ENCODE measurements at regions not wholly inside any gene's neighbourhood (a gene's known extent, or its start where the extent isn't known, plus 50 kb on each side); places are given as distances from the start of the nearest gene placed in this dataset.

DNA sequence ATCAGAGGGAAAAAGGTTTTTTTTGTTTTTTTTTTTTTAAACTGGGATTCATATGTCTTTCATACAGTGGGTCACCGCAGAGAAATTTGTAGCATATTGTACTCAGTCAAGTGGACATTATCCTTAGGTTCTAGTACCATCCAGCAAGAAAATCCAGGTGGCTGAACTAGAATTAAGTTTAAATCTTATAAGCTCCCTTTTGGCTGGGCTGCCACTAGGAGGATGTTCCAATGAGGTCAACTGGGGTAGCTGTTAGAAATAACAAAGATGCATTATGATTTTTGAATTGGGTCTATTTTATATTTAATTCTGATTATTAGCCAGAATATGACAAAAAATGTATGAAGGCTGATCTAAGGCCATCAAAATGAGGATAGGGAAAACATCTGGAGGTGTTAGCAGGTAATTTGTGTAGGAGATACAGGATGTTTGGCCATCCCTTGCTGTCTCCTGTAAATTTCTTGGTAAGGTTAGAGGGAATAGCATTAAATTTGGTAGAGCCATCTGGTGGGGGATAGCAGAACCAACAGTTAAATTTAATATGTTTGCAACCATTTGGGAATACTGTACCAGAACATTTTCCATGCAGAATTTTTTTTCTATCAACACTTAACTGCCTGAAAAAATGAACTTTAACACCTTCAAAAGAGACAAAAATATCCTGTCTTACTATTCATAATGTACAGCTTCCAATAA lies 568.5 kb upstream of the B3GALT2 start:
- Histone ChIP-seq H3K4me1 (no peaks in the 10 kb centered on the region), H3F3A (ENCODE audit: low read depth) (no peaks in the 10 kb centered on the region), H2AFZ (replicated peaks) (no peak overlapping the region), H3K9ac (no peak overlapping the region), H3K27me3 (no peaks in the 10 kb centered on the region), H3K9me3 (ENCODE audit: low read depth) (no peaks in the 10 kb centered on the region), H3K4me3 (no peak overlapping the region), H3K27ac (no peak overlapping the region), H3K36me3 (no peaks in the 10 kb centered on the region), H4K20me1 (ENCODE audit: low read depth) (no peaks in the 10 kb centered on the region), H3K4me2 (no peak overlapping the region), H3K79me2 (ENCODE audit: low read depth) (no peaks in the 10 kb centered on the region)
- no peaks in the 10 kb centered on the region for H3K4me1 Mint-ChIP-seq
- no peak for TF ChIP-seq EZH2phosphoT487 (IDR thresholded peaks at IDR 0.05)
- TF ChIP-seq, protein P1, sequence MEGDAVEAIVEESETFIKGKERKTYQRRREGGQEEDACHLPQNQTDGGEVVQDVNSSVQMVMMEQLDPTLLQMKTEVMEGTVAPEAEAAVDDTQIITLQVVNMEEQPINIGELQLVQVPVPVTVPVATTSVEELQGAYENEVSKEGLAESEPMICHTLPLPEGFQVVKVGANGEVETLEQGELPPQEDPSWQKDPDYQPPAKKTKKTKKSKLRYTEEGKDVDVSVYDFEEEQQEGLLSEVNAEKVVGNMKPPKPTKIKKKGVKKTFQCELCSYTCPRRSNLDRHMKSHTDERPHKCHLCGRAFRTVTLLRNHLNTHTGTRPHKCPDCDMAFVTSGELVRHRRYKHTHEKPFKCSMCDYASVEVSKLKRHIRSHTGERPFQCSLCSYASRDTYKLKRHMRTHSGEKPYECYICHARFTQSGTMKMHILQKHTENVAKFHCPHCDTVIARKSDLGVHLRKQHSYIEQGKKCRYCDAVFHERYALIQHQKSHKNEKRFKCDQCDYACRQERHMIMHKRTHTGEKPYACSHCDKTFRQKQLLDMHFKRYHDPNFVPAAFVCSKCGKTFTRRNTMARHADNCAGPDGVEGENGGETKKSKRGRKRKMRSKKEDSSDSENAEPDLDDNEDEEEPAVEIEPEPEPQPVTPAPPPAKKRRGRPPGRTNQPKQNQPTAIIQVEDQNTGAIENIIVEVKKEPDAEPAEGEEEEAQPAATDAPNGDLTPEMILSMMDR (IDR thresholded peaks at IDR 0.05) = peak; percentile 38
- H3K4me3 Mint-ChIP-seq = no peak overlapping the region
- no peak overlapping the region for H3K27ac Mint-ChIP-seq
- no peaks in the 10 kb centered on the region for H3K27me3 Mint-ChIP-seq (ENCODE audit: insufficient read depth, low read depth)
- DNase-seq (ENCODE audit: low spot score) = no peak
- H3K9me3 Mint-ChIP-seq = no peaks in the 10 kb centered on the region
- no peaks in the 10 kb centered on the region for H3K36me3 Mint-ChIP-seq

DNA sequence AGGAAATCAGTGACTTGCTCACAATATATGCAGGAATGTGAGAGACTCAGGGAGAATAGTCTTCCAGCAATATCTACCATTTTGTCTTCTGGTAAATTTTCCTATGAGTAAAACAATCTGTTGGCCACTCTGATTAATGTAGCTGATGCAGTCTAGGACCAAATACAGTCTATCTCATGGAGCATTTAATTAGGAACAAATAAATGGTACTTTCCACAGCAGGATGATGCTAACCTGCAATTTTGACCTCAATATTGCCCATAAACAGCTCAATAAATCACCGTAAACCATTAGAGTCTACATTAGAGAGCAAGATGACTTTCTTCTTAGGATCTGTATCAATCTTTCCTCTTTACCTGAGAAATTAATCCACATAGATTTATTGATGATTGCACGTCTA lies 567.7 kb upstream of the B3GALT2 start:
- Mint-ChIP-seq H3K9me3 (no peaks in the 10 kb centered on the region), H3K27ac (no peak overlapping the region), H3K27me3 (ENCODE audit: insufficient read depth, low read depth) (no peaks in the 10 kb centered on the region), H3K36me3 (no peaks in the 10 kb centered on the region), H3K4me1 (no peaks in the 10 kb centered on the region), H3K4me3 (no peak overlapping the region)
- no peak overlapping the region for H3K27ac ChIP-seq
- no peak overlapping the region for H3K4me2 ChIP-seq
- no peaks in the 10 kb centered on the region for H3K36me3 ChIP-seq
- no peaks in the 10 kb centered on the region for H3F3A ChIP-seq (ENCODE audit: low read depth)
- no peaks in the 10 kb centered on the region for H3K27me3 ChIP-seq
- H3K9ac ChIP-seq = no peak overlapping the region
- TF ChIP-seq EZH2phosphoT487 (IDR thresholded peaks at IDR 0.05) (no peak), EZH2 (IDR thresholded peaks at IDR 0.05) (no peak)
- TF ChIP-seq, protein P1 (IDR thresholded peaks at IDR 0.05) = no peak
- H3K9me3 ChIP-seq (ENCODE audit: low read depth) = no peaks in the 10 kb centered on the region
- no peak overlapping the region for H3K4me3 ChIP-seq
- no peaks in the 10 kb centered on the region for H4K20me1 ChIP-seq (ENCODE audit: low read depth)
- no peaks in the 10 kb centered on the region for H3K4me1 ChIP-seq
- H2AFZ ChIP-seq (replicated peaks) = no peak overlapping the region
- DNase-seq (ENCODE audit: low spot score) = no peak
- H3K79me2 ChIP-seq (ENCODE audit: low read depth) = no peaks in the 10 kb centered on the region

DNA sequence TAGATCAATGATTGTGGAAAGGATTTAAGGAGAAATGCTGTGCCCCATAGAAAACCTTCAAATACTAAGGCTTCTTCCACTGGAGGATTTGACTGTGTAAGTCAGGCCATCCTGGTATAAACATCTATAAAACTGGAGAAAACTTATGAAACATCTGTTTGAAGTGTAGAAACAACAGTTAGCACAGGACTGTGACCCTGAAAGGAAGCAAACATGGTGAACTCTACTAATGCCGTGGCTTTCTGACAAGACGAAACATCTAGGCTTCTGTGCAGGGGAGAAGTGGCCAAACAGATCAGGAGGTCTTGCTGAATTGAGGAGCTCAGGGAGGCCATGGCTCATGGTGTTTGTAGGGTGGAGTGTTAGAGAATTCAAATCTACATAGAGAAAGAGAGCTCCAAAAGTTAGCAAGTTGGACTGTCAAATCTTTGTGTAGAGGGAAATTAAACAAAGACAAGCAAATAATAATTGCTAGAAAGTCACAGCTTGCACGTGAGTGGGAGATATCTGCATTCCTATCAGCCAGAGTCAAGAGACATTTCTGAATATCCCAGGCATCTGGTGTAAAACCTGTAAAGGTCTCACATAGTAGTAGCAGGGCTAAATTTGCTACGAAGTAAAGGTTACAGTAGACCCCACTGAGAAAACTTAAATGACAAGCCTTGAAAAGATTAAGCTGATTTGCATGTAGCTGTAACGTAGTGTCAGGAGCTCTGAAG lies 566.8 kb upstream of the B3GALT2 start:
- no peaks in the 10 kb centered on the region for H3K36me3 Mint-ChIP-seq
- peak overlapping the region; percentile 9 for H2AFZ ChIP-seq (replicated peaks)
- TF ChIP-seq EZH2 (IDR thresholded peaks at IDR 0.05) (no peak), EZH2phosphoT487 (IDR thresholded peaks at IDR 0.05) (no peak)
- TF ChIP-seq, protein P1 (IDR thresholded peaks at IDR 0.05) = no peak
- H3K36me3 ChIP-seq = no peaks in the 10 kb centered on the region
- no peak for DNase-seq (ENCODE audit: low spot score)
- H3K4me3 ChIP-seq = no peak overlapping the region
- H3K27me3 Mint-ChIP-seq (ENCODE audit: insufficient read depth, low read depth) = no peaks in the 10 kb centered on the region
- no peak overlapping the region for H3K27ac Mint-ChIP-seq
- no peaks in the 10 kb centered on the region for H3K4me1 ChIP-seq
- H3K27me3 ChIP-seq = no peaks in the 10 kb centered on the region
- H3K9me3 Mint-ChIP-seq = no peaks in the 10 kb centered on the region
- no peaks in the 10 kb centered on the region for H3K79me2 ChIP-seq (ENCODE audit: low read depth)
- H3K4me2 ChIP-seq = no peak overlapping the region
- no peak overlapping the region for H3K4me3 Mint-ChIP-seq
- H3K4me1 Mint-ChIP-seq = no peaks in the 10 kb centered on the region
- no peaks in the 10 kb centered on the region for H4K20me1 ChIP-seq (ENCODE audit: low read depth)
- no peaks in the 10 kb centered on the region for H3F3A ChIP-seq (ENCODE audit: low read depth)
- no peaks in the 10 kb centered on the region for H3K9me3 ChIP-seq (ENCODE audit: low read depth)
- no peak overlapping the region for H3K9ac ChIP-seq
- no peak overlapping the region for H3K27ac ChIP-seq

Data from neural progenitor cell (in vitro differentiated cells).